C4-2B (cell line): ENCODE measurements at regions not wholly inside any gene's neighbourhood (a gene's known extent, or its start where the extent isn't known, plus 50 kb on each side); places are given as distances from the start of the nearest gene placed in this dataset.

Experiments
- H3K27ac ChIP-seq: fragments of 450-650 bp; 2 replicates; pipeline ENCODE4 v1.5.1; 2017
- ZFX ChIP-seq: fragments of 450-650 bp; IDR thresholded peaks from 2 replicates; pipeline ENCODE4 v1.6.1; 2017
- TF ChIP-seq, protein P1 (sequence below): fragments of 450-650 bp; conservative IDR thresholded peaks from 2 replicates; pipeline ENCODE4 v1.5.1; 2017; ENCODE audit warnings: mild to moderate bottlenecking

DNA sequence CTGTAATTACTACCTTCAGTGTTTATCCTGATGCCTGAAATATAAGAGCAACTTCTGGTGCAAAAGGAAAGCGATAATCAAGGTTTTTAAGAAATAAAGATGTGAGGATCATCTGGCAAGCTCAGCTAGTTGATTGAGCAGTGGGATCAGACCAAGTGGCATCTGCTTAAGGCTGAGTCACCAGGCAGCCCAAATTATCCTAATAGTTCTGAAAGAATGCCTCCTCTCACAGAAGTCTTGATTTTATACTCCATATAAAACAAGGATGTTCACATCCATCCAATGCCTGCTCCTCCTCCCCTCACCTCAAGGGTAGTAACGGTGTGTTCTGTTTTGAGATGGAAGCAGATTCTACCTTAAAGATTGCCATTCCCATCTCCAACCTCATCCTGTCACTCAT lies 134.5 kb upstream of the RASGEF1B start:
- H3K27ac ChIP-seq, result no peak overlapping the region

DNA sequence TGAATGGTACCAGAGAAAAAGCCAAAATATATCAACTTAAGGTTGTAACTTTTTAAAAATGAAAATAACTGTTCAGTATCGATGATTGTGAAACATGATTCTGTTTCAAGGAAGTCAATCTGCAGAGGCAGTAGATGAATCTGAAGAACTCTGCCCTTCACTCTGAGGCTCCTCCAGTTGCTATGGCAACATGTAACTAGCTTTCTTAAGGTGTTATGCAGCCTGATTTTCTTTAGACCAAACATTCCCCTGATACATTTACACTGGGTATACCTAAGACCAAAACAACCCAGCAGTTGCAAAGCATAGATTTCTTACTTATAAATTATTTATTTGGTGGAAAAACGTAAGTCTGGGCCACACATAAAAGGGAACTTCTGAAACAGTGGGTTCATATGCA lies 133.6 kb upstream of the RASGEF1B start:
- no peak overlapping the region for H3K27ac ChIP-seq
- no peak for TF ChIP-seq ZFX
- TF ChIP-seq, protein P1, sequence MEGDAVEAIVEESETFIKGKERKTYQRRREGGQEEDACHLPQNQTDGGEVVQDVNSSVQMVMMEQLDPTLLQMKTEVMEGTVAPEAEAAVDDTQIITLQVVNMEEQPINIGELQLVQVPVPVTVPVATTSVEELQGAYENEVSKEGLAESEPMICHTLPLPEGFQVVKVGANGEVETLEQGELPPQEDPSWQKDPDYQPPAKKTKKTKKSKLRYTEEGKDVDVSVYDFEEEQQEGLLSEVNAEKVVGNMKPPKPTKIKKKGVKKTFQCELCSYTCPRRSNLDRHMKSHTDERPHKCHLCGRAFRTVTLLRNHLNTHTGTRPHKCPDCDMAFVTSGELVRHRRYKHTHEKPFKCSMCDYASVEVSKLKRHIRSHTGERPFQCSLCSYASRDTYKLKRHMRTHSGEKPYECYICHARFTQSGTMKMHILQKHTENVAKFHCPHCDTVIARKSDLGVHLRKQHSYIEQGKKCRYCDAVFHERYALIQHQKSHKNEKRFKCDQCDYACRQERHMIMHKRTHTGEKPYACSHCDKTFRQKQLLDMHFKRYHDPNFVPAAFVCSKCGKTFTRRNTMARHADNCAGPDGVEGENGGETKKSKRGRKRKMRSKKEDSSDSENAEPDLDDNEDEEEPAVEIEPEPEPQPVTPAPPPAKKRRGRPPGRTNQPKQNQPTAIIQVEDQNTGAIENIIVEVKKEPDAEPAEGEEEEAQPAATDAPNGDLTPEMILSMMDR, result no peak

More for the DNA sequence above, 134.5 kb upstream of the RASGEF1B start:
- no peak for TF ChIP-seq ZFX

DNA sequence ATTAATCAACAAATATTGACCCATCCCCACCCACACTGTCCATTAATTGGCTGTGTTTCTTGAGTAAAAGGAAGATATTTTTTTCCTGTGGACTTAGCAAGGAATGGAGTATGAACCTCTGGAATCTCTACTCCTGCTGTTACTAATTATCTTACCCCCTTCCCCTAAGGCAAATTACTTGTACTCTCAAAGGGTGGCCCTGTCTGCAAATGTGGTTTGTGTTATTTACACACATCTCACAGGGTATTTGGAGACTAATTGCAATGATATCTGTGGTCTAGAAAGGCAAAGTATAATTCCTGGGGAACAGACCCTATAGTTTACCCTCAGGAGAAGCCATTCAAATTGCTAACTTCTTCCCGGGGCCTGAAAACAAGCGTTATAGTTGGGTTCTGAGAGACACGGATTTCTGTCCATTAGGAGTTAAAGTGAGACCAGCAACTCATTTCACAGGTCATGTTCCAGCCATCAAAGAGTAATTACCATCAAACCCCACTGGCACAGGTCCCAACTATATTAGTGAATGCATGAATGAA lies 133.0 kb upstream of the RASGEF1B start:
- no peak overlapping the region for H3K27ac ChIP-seq
- TF ChIP-seq ZFX, result no peak
- TF ChIP-seq, protein P1, result no peak

DNA sequence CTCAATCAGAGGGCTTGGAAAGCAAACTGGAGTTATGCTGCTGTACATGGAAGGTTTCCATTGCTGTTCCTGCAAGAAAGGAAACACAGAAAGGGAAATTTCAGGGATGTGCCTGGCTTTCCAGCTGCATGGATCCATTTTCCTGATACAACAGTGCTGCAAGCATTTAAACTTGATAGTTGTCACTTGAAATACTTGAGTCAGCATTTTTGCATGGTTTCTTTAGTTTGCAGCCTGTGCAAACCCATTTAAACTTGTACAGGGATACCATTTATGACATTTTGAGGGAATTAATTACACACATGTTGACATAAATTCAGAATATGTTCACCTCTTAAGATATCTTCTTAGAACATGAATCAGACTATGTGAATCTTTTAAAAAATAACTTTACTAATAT lies 131.1 kb upstream of the RASGEF1B start:
- no peak overlapping the region for H3K27ac ChIP-seq
- no peak for TF ChIP-seq ZFX
- TF ChIP-seq, protein P1, result no peak

DNA sequence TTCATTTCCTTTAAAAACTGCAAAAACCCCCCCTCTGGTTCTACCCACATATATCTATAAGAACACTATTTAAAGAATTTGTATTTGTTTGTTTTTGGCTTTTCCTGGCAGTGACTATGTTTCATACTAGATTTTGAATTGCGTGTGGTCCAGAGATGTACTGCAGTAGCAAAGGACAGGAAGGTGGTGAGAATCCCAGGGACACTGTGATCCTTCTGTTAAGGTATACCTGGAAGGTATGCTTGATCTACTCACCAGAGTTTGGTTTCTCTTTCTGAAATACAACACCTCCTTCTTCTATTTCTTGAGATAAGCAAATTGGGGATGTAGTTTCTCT lies 129.6 kb upstream of the RASGEF1B start:
- TF ChIP-seq ZFX, result no peak
- TF ChIP-seq, protein P1, result no peak
- H3K27ac ChIP-seq, result no peak overlapping the region

DNA sequence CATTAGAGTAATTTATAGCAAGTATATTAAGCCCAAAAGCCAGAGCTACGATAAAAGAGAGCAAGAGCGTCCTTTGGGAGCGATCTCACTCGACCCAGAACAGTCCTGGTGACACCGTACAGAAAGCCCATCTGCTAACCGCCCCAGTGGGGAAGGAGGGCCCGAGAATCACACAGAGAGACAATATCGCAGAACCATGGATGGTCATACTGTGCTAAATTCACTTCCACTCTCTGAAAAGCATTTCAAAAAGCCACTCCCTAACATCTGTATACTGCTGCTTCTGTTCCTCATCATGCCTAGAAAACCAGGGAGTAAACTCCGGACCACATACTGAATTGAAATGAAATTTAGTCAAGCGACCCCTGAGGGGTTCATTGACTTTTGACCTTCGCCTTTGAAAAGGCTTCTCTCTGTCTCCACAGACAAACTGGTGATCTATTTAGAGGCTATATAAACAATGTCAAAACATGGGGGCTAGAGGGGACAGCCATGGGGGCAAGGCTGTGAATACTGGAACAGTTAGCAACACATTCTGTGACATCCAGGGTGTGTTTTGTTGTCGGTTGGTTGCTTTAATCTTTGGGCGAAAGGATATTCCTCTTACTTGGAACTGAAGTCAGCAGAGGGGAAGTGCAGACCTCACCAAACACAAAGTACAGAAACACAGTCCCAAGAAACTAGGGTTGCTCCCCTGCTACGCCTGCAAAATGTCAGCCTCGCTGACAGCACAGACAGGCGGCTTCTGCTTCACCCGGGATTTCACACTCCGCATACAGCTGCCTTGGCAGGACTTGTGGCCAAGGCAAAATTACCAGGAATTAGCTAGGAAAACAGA lies 129.0 kb upstream of the RASGEF1B start:
- H3K27ac ChIP-seq, result no peak overlapping the region
- TF ChIP-seq ZFX, result no peak
- TF ChIP-seq, protein P1, result no peak

DNA sequence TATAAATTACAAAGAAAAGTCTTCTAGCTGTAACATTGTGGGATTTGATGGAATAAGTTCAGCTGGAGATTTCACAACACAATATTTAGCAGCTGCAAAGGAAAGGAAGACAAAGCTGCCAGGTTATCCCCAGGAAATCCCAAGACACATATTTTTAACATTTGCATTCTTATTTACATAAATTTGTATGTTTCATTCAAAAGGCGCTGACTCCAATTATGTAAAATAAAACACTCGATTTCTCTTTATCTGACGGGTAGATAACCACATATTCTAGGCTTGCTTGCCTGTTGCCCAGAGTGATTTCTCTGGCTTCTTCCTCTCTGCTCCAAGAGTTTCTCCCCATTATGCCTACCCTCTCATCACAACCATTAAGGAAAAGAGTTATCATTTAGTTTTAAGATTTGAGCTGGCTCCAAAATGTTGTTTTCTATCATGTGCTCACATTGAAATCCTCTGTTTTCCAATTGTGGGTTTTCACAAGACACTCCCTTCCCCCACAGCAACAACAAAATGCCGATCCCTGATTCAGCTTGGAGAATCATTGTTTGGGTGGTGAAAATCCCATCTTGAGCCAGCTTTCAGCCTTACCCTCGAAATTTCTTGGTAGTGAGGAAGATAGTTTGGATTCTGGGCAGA lies 128.2 kb upstream of the RASGEF1B start:
- H3K27ac ChIP-seq, result no peak overlapping the region
- TF ChIP-seq, protein P1, result no peak
- TF ChIP-seq ZFX, result no peak
